CD4-positive, alpha-beta T cell treated with Interleukin-4 for 4 hours (primary cell): ENCODE measurements at regions not wholly inside any gene's neighbourhood (a gene's known extent, or its start where the extent isn't known, plus 50 kb on each side); places are given as distances from the start of the nearest gene placed in this dataset.
"Not testable (repeated sequence)": the region's sequence is repeated elsewhere in the genome, so short reads cannot be mapped to it uniquely, and the experiment has no call there.

Experiments used
- DNase-seq: peaks from one replicate; pipeline ENCODE4 v3.0.0-alpha.2; 2020

DNA sequence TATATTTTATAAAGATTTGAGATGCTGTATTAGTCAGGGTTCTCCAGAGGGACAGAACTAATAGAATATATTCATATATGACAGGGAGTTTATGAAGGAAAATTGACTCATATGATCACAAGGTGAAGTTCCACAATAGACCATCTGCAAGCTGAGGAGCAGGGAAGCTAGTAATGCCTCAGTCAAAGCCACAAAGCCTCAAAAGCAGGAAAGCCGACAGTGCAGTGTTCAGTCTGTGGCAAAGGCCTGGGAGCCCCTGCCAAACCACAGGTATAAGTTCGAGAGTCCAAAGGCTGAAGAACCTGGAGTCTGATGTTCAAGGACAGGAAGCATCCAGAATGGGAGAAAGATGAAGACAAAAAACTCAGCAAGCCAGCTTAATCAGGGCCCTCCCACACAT is 382.2 kb downstream of the LRRC70 start:
- DNase-seq: no peak

DNA sequence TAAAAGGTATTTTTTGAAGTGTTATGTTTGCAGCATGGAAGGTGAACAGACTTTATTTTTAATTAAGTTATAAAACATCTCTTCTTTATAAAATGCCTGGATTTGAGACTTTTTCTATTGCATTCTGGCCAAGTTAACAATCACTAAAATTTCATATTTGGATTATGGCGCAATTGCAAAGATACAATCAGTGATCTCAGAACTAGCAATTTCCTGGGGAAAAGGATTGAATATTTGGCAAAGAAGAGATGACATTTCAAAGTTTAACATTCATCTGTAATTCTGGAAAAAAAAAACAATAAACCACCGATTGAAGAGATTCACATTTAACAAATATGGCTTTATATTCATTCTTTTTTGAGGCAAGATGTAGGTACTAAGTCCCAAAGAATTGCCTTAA is 378.0 kb downstream of the LRRC70 start:
- DNase-seq: no peak

DNA sequence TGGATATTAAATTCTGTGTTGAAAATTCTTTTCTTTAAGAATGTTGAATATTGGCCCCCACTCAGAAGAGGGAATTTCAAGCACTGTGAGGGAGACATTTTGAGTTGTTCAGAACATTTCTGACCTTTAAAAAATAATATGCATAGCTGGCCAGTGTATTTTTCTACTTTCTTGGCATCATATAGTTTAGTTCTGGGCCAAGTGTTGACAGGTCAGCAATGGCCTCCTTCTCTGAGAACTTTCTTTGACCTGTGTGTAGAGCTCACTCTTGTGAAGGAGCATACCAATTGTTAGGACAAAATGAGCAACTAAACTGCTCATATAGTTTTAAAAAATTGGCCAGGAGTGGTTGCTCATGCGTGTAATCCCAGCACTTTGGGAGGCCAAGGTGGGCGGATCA is 376.0 kb downstream of the LRRC70 start:
- DNase-seq: no peak

DNA sequence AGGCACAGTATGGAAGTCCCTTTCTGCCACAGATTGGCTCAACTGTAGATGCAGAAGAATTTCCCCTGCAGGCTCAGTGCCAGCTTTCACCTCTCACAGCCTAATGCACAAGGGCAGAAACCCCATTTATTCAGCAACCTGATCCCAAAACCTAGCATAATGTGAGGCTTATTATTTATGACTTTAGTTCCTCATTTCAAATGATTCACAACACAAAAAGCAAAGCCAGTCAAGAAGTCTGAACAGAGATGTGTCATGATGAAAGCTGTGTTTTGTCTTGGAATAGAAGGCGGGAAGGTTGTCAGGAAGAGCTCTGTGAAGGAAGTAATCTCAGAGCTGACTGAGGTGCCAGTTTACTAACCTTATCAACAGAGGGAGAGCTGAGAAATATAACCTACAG is 369.7 kb downstream of the LRRC70 start:
- DNase-seq: no peak

- DNase-seq: no peak
These were observed 363.8 kb downstream of the LRRC70 start for GRCh38 chr5:62942384-62942783.

DNA sequence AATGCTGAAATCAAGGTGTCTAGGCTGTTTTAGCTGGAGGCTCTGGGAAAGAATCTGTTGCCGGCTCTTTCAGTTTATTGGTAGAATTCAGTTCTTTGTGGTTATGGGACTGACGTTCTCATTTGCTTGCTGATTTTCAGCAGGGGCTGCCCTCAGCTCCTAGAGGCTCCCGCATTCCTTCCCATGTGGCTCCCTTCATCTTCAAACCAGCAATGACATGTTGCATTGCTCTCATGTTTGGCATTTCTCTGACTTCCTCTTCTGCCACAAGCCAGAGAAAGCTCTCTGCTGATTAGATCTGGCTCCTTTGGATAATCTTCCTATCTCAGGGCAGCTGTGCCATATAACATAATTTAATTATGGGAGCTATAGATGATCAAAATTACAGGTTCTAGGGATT is 360.3 kb downstream of the LRRC70 start:
- no peak for DNase-seq

GRCh38 chr5:62937661-62938558 is 359.3 kb downstream of the LRRC70 start:
- DNase-seq: no peak

DNA sequence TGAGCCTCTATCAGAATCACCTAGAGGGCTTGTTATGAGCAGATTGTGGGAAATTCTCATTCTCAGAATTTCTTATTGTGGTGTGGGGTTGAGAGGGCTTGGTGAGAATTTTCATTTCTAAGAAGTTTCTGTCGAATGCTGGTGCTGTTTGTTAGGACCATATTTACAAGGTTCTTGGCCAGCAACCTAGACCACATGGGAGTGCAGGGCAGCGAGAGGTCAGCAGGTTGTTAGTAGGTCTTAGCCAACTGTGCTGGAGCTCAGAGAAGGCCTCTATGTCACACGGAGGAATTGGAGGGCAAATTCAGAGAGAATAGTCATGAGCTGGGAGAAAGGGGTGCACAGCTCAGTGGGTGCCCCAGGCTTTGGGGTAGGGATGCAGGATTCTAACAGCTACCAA is 357.0 kb downstream of the LRRC70 start:
- DNase-seq: no peak

DNA sequence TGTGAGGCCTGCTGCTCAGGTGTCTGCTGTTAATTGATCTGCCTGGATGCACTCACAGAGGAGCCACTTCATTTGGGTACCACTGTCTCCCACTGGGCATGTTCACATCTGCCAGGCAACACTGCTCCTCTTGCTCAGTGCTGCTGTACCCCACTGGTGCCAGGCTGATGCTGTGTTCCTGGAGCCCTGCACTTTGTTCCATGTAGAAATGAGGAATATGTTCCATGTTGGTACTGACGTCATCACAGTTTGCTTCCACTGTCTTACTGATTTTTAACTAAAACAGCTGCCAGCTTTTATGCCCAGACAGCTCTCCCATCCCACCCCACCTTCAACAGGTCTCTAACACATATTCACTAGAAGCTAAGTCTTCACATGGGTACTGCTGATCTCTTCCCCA is 355.7 kb downstream of the LRRC70 start:
- DNase-seq: no peak

- no peak for DNase-seq
These were observed 354.6 kb downstream of the LRRC70 start for GRCh38 chr5:62933261-62933660.

DNA sequence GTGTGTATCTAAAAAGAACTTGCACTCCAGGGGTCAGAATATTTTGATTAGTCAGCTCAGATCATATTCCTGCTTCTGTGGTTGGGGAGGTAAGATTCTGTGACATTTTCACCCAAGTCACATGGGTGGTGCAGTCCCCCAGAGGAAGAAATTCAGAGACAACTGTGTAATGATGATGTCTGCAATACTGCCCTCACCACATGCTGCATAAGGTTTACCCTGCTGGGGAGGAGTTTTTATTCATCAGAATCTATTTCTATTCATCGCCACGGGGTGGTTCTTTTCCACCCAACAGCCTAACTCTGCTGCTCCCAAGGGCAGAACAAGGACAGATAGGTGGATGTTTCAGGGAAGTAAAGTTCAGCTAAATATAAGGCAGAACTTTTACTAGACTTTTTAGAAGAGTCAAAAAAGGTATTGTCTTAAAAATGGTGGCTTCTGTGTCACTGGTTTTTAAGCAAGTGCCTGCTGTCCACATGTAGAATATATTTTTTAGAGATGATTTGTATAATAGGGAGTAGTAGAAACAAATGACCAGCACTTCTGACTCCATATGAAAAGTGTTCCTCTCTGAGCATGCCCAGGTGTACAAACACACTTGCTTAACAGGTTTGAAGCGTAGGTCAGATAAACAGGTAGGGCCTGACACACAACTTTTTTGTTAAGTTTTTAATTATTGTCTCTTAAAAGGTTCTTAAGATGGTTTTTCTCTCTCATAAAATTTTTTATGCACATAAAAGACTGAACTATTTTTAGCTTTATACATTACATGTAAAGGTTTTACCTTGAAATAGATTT is 352.7 kb downstream of the LRRC70 start:
- no peak for DNase-seq

GRCh38 chr5:62922191-62922590 is 343.6 kb downstream of the LRRC70 start:
- no peak for DNase-seq

DNA sequence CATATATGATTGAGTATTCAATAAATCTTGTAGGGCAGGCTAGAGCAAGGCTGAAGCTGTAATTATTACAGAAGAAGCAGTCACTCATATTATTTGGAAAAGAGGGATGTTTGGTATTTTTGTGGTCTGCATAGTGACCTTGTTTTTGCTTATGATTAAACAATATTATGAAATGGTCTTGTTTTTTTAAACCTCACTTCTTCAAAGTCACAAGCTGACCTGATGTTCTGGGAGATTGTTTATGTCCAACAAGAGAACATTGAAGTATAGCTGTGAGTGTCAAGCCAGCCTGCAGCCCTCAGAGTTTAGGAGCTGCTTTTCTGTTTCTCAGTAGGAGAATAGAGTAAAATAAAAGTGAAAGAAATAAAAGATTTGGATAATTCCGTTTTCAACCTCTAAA is 342.2 kb downstream of the LRRC70 start:
- DNase-seq: no peak

DNA sequence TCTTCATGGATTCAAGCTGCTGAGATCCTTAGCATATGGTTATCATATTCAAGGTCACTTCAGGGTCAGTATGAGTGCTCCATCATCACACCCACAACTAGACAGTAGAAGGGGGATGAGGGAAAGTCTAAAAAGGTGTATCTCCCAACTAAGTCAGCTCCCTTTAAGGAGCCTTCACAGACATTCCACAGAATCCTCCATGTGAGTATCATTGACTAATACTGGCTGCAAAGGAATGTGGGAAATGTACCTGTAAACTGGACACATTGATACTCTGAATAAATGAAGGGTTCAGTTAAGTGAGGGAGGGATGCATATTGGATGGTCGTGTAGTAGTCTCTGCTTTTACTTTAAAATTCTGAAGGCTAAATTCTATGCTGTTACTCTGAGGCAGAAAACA is 330.7 kb downstream of the LRRC70 start:
- no peak for DNase-seq

DNA sequence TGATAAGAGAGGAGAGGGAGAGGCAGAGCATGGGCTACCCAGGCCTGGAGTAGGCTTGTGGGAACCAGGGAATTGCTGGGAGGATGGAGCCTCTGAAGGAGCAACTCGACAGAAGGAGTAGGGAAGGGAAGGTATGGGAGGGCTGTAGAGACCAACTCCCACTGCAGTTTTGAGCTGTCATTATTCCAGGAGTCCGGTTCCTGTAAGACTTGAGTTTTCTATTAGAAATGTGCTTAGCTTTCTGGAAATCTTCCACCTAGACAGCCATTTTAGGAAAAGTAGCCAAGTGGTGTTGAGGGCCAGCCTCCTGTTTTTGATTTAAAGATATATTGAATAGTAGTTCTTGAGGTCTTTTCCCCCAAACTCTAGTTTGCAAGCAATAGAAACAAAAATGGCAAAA is 323.5 kb downstream of the LRRC70 start:
- no peak for DNase-seq

DNA sequence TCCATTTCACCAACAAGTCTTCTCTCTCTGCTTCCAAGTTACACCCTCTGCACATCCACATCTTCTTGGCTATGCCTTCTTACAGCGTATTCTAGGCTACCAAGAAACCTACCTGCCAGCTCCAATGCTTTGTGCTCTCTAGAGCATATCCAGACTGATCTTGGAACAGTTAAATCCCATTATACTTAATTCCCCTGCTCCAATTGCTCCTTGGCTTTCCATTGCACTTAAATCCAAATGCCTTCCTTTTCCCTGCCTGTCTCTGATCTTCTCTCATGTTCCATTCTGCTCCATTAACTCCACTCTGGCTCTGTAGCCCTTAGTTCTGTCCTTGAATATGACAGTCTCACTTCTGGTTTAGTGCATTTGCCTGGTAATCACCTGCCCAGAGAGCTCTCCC is 322.4 kb downstream of the LRRC70 start:
- no peak for DNase-seq

DNA sequence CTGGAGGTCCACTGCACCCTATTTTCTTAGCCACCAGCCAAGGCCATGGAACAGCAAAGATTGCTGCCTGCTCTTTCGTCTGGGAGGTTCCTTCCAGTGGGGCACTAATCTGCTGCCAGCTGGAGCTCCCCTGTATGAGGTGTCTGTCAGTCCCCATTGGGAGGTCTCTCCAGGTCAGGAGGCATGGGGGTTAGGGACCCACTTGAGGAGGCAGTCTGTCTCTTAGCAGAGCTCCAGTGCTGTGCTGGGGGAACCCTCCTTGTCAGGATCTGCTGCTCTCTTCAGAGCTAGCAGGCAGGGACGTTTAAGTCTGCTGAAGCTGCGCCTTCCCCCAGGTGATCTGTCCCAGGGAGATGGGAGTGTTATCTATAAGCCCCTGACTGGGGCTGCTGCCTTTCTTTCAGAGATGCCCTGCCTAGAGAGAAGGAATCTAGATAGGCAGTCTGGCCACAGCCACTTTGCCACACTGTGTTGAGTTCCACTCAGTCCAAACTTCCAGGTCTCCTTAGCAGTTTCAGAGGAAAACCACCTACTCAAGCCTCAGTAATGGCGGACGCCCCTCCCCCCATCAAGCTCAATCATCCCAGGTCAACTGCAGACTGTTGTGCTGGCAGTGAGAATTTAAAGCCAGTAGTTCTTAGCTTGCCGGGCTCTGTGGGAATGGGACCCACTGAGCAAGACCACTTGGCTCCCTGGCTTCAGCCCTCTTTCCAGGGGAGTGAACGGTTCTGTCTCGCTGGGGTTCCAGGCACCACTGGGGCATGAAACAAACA is 317.7 kb downstream of the LRRC70 start:
- no peak for DNase-seq

- DNase-seq: no peak
These were observed 308.1 kb downstream of the LRRC70 start for GRCh38 chr5:62886603-62887315.

DNA sequence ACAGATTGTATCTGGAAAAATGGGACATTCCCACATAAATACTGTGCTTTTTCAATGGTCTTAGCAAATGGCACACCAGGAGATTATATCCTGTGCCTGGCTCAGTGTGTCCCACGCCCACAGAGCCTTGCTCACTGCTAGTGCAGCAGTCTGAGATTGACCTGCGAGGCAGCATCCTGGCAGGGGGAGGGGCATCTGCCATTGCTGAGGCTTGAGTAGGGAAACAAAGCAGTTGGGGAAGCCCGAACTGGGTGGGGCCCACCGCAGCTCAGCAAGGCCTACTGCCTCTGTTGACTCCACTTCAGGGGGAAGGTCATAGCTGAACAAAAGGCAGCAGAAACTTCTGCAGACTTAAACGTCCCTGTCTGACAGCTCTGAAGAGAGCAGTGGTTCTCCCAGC is 258.7 kb downstream of the LRRC70 start:
- DNase-seq: not testable (repeated sequence)

DNA sequence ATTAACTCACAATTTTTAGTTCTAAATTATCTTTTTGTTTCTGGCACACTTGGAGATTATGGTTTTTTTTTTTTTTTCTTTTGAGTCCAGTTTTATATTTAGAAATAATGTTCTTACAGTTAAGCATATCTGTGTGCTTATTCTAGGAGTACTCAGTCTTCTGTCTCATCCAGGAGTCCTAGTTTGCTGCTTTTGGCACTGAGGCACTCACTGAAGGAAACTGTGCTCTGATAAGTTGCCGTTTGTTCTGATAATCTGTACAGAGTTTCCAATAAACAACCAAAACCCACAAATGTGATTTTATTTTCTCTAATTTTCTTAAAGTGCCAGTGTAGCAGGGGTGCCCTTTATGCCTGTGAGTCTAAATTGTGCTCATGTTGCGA is 251.0 kb downstream of the LRRC70 start:
- DNase-seq: no peak

GRCh38 chr5:62828742-62829603 is 250.4 kb downstream of the LRRC70 start:
- no peak for DNase-seq
